OCI-LY7 (cell line): ENCODE measurements at regions not wholly inside any gene's neighbourhood (a gene's known extent, or its start where the extent isn't known, plus 50 kb on each side); places are given as distances from the start of the nearest gene placed in this dataset.

Experiments used
- BruUV-seq: library from RNA; stranded (reverse); fragments of 400-500 nt; replicated peaks from 2 replicates; lab custom pipeline; 2021; lab: Mats Ljungman, UMichigan
- CTCF ChIA-PET: fragments of 300-600 bp; sonication (Branson Sonifier 250); formaldehyde crosslinking; loops from one replicate; lab custom pipeline; 2022; ENCODE audit warnings: antibody characterized with exemption; ENCODE audit not compliant: unreplicated experiment; lab: Charles Lee
- POLR2A ChIA-PET: fragments of 300-600 bp; sonication (Branson Sonifier 250); formaldehyde crosslinking; loops from one replicate; lab custom pipeline; 2022; ENCODE audit warnings: antibody characterized with exemption; lab: Charles Lee
- DNase-seq: peaks from one replicate; pipeline ENCODE4 v3.0.0-alpha.2; 2015; ENCODE audit warnings: low spot score
- H2AFZ ChIP-seq: fragments of 200-600 bp; sonication (generic), shearing (Covaris generic); 2 replicates; pipeline ENCODE4 v1.6.1; 2014; ENCODE audit warnings: mild to moderate bottlenecking, antibody characterized with exemption, low read length, moderate library complexity
- H3K27ac ChIP-seq: fragments of 200-600 bp; sonication (generic); 2 replicates; pipeline ENCODE4 v1.5.1; 2014; ENCODE audit warnings: mixed run types, low read depth, mild to moderate bottlenecking, moderate library complexity, low read length, inconsistent platforms; ENCODE audit not compliant: poor library complexity, severe bottlenecking
- H3K36me3 ChIP-seq: fragments of 200-600 bp; sonication (generic); 2 replicates; pipeline ENCODE4 v1.6.1; 2014; ENCODE audit warnings: mild to moderate bottlenecking, antibody characterized with exemption, low read length, moderate library complexity, mixed read lengths; ENCODE audit not compliant: insufficient read depth
- H3K4me1 ChIP-seq: fragments of 200-600 bp; sonication (generic); 2 replicates; pipeline ENCODE4 v1.5.1; 2014; ENCODE audit warnings: mild to moderate bottlenecking, low read length; ENCODE audit not compliant: insufficient read depth, poor library complexity, severe bottlenecking
- H3K4me2 ChIP-seq: fragments of 200-600 bp; sonication (generic); 2 replicates; pipeline ENCODE4 v1.6.1; 2014; ENCODE audit warnings: mild to moderate bottlenecking, low read length
- H3K4me3 ChIP-seq: fragments of 200-600 bp; sonication (generic); 2 replicates; pipeline ENCODE4 v1.5.1; 2014; ENCODE audit warnings: mild to moderate bottlenecking, low read depth, low read length; ENCODE audit not compliant: poor library complexity, severe bottlenecking
- H3K79me2 ChIP-seq: fragments of 200-600 bp; sonication (generic); 2 replicates; pipeline ENCODE4 v1.6.1; 2016; ENCODE audit warnings: low read depth, mild to moderate bottlenecking, low read length, moderate library complexity, mixed read lengths; ENCODE audit not compliant: insufficient read depth
- H3K9me2 ChIP-seq: fragments of 200-600 bp; sonication (generic); 2 replicates; pipeline ENCODE4 v1.6.1; 2016; ENCODE audit warnings: mild to moderate bottlenecking, low read length, mixed read lengths; ENCODE audit not compliant: insufficient read depth
- H3K9me3 ChIP-seq: fragments of 200-600 bp; sonication (generic); 2 replicates; pipeline ENCODE4 v1.6.1; 2014; ENCODE audit warnings: mild to moderate bottlenecking, mixed run types, low read length, mixed read lengths
- H4K20me1 ChIP-seq: fragments of 200-600 bp; sonication (generic); 2 replicates; pipeline ENCODE4 v1.6.1; 2014; ENCODE audit warnings: mild to moderate bottlenecking, antibody characterized with exemption, low read length, moderate library complexity, mixed read lengths; ENCODE audit not compliant: insufficient read depth
- CTCF ChIP-seq: fragments of 200-600 bp; sonication (generic); conservative IDR thresholded peaks from 2 replicates; pipeline ENCODE4 v1.5.1; 2014; ENCODE audit warnings: mild to moderate bottlenecking, antibody characterized with exemption, low read length, moderate library complexity, mixed read lengths
- EZH2phosphoT487 ChIP-seq: fragments of 200-600 bp; sonication (generic); IDR thresholded peaks from 2 replicates; pipeline ENCODE4 v1.6.1; 2018; ENCODE audit warnings: low read depth, borderline replicate concordance, mild to moderate bottlenecking, mixed run types, antibody characterized with exemption, low read length, moderate library complexity, mixed read lengths
- intact Hi-C: fragments of 100-400 bp; cut with micrococcal nuclease; formaldehyde crosslinking; loops from one replicate; pipeline ENCODE4 v1.10.0; 2022; ENCODE audit not compliant: unreplicated experiment

DNA sequence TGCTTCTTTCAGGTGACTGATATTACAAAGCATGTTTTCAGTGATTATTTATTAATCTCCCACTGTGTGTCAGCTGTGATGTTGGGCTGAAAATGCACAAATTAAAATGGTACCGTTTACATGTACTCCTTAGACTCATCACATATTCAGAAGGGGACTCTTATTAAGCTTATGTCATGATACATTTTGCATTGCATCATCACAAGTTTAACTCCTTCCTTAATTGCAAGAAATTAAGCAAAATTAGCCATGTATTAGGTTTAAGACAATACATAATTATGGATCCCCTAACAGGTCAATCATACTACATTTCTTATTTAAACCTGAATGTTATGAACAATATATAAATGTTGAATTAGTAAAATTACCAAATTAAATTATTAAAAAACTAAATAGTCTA, 899.1 kb downstream of the TMEM182 start:
- Histone ChIP-seq H3K4me3 (no peak overlapping the region), H3K4me1 (no peaks in the 10 kb centered on the region), H4K20me1 (no peaks in the 10 kb centered on the region), H3K4me2 (no peak overlapping the region), H2AFZ (no peak overlapping the region), H3K9me3 (no peaks in the 10 kb centered on the region), H3K36me3 (no peaks in the 10 kb centered on the region), H3K27ac (no peak overlapping the region), H3K9me2 (no peaks in the 10 kb centered on the region), H3K79me2 (no peaks in the 10 kb centered on the region)
- TF ChIP-seq EZH2phosphoT487 (no peak), CTCF (no peak)
- BruUV-seq, result no TSS peak
- ChIA-PET CTCF (no interaction called here), POLR2A (no interaction called here)
- intact Hi-C loops, result no loop called here
- DNase-seq, result no peak

- no peak overlapping the region for H3K27ac ChIP-seq
- H3K4me2 ChIP-seq, result no peak overlapping the region
- no peak for DNase-seq
- H4K20me1 ChIP-seq, result no peaks in the 10 kb centered on the region
- no peaks in the 10 kb centered on the region for H3K36me3 ChIP-seq
- ChIA-PET CTCF (no interaction called here), POLR2A (no interaction called here)
- H3K9me2 ChIP-seq, result no peaks in the 10 kb centered on the region
- intact Hi-C loops, result no loop called here
- H3K4me1 ChIP-seq, result no peaks in the 10 kb centered on the region
- no peak overlapping the region for H2AFZ ChIP-seq
- TF ChIP-seq CTCF, result no peak
- TF ChIP-seq EZH2phosphoT487, result no peak
- no peaks in the 10 kb centered on the region for H3K79me2 ChIP-seq
- H3K9me3 ChIP-seq, result no peaks in the 10 kb centered on the region
- no peak overlapping the region for H3K4me3 ChIP-seq
- no TSS peak for BruUV-seq
Measured at GRCh38 chr2:103664690-103665089, 902.9 kb downstream of the TMEM182 start.

DNA sequence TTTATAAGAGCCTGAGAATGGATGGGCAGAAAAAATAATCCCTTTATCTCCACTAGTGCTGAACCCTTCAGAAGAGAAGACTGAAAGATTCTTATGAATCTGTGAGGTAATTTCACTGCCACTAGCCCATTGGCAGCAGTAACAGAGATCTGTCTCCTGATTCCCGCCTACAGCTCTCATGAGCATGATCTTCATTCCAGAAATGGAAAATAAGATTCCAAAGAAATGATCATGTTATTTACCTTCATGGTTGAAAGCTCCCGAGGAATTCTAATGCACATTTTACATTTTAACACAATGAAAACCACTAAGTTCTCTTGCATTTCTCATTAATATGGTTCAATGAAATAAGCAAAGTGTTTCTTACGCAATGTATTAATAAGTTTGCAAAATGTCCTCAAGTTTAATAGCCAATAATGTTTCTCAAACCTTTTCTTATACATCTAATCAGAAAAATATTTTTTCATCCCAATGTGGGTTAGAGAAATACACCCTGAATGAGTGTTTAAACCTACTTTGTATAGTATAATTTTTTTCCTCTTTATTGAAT, 905.6 kb downstream of the TMEM182 start:
- DNase-seq, result no peak
- Histone ChIP-seq H2AFZ (no peak overlapping the region), H3K4me3 (no peak overlapping the region), H3K27ac (no peak overlapping the region), H4K20me1 (no peaks in the 10 kb centered on the region), H3K36me3 (no peaks in the 10 kb centered on the region), H3K4me2 (no peak overlapping the region), H3K9me2 (no peaks in the 10 kb centered on the region), H3K4me1 (no peaks in the 10 kb centered on the region), H3K9me3 (no peaks in the 10 kb centered on the region), H3K79me2 (no peaks in the 10 kb centered on the region)
- intact Hi-C loops, result no loop called here
- CTCF ChIA-PET, result no interaction called here
- POLR2A ChIA-PET, result no interaction called here
- TF ChIP-seq CTCF (no peak), EZH2phosphoT487 (no peak)
- no TSS peak for BruUV-seq
